Endothelial cell of umbilical vein (primary cell): ENCODE measurements at regions not wholly inside any gene's neighbourhood (a gene's known extent, or its start where the extent isn't known, plus 50 kb on each side); places are given as distances from the start of the nearest gene placed in this dataset.

Experiments
- BruUV-seq: library from RNA; stranded (reverse); fragments of 400-500 nt; replicated peaks from 2 replicates; lab custom pipeline; 2021; lab: Mats Ljungman, UMichigan
- CTCF ChIA-PET: fragments of 300-600, 350-600 bp; sonication (Branson Sonifier 250); formaldehyde crosslinking; loops from one replicate; lab custom pipeline; 2021; ENCODE audit warnings: antibody characterized with exemption, inconsistent platforms; lab: Charles Lee
- POLR2A ChIA-PET: fragments of 300-600, 350-600 bp; sonication (Branson Sonifier 250); formaldehyde crosslinking; loops from one replicate; lab custom pipeline; 2021; ENCODE audit warnings: antibody characterized with exemption, inconsistent platforms; lab: Charles Lee
- DNase-seq: peaks from one replicate; pipeline ENCODE4 v3.0.0-alpha.2; 2011; ENCODE audit warnings: low read depth, low spot score
- FAIRE-seq: peaks from 2 replicates; lab custom pipeline; 2011; peaks lifted over from hg19 to GRCh38; lab: Jason Lieb, UNC
- H2AFZ ChIP-seq: 2 replicates; pipeline ENCODE4 v1.6.0; 2012; ENCODE audit warnings: low read depth, low read length, control low read depth, inconsistent platforms
- H3K27ac ChIP-seq: 2 replicates; pipeline ENCODE4 v1.5.1; 2011; ENCODE audit warnings: low read depth, mild to moderate bottlenecking, control low read depth, low read length, moderate library complexity; ENCODE audit not compliant: insufficient read depth
- H3K27me3 ChIP-seq, 2 experiments: 2 replicates each; pipeline versions ENCODE4 v1.6.0 to v1.6.1; 2011; ENCODE audit warnings: low read length in 2 of 2, mixed read lengths in 1 of 2; ENCODE audit not compliant: control insufficient read depth in 2 of 2, insufficient read depth in 2 of 2
- H3K36me3 ChIP-seq, 2 experiments: 2 replicates in 1 of 2; 3 replicates in 1 of 2; pipeline ENCODE4 v1.5.1; 2011; ENCODE audit warnings: low read length in 2 of 2, mild to moderate bottlenecking in 1 of 2, moderate library complexity in 1 of 2; ENCODE audit not compliant: control insufficient read depth in 2 of 2, insufficient read depth in 2 of 2; ENCODE audit errors: extremely low read depth in 1 of 2
- H3K4me1 ChIP-seq: 3 replicates; pipeline ENCODE4 v1.5.1; 2011; ENCODE audit warnings: mild to moderate bottlenecking, low read length; ENCODE audit not compliant: control insufficient read depth, insufficient read depth; ENCODE audit errors: extremely low read depth
- H3K4me2 ChIP-seq: 2 replicates; pipeline ENCODE4 v1.6.1; 2011; ENCODE audit warnings: low read length, control low read depth, mixed read lengths; ENCODE audit not compliant: insufficient read depth
- H3K4me3 ChIP-seq, 3 experiments: fragments of 200-600 bp in 1 of 3; sonication (generic), shearing (Covaris generic) in 1 of 3; replicated peaks in 1 of 3; 2 replicates each; pipeline ENCODE4 v1.5.1; 2011 to 2016; ENCODE audit warnings: control low read depth in 3 of 3, low read length in 3 of 3, mild to moderate bottlenecking in 2 of 3, inconsistent platforms in 1 of 3, low read depth in 1 of 3, moderate library complexity in 1 of 3; ENCODE audit not compliant: insufficient read depth in 1 of 3
- H3K79me2 ChIP-seq: 2 replicates; pipeline ENCODE4 v1.6.0; 2012; ENCODE audit warnings: low read length, inconsistent platforms; ENCODE audit not compliant: control insufficient read depth, insufficient read depth
- H3K9ac ChIP-seq: replicated peaks from 2 replicates; pipeline ENCODE3; 2011; ENCODE audit warnings: low read length, control low read depth; ENCODE audit not compliant: insufficient read depth; ENCODE audit errors: extremely low read depth
- H3K9me1 ChIP-seq: replicated peaks from 3 replicates; pipeline ENCODE4 v1.6.0; 2011; ENCODE audit warnings: mild to moderate bottlenecking, low read length; ENCODE audit not compliant: control insufficient read depth, insufficient read depth; ENCODE audit errors: extremely low read depth
- H3K9me3 ChIP-seq: replicated peaks from 2 replicates; pipeline ENCODE4 v1.5.1; 2012; ENCODE audit warnings: low read length, inconsistent platforms; ENCODE audit not compliant: control insufficient read depth, insufficient read depth
- H4K20me1 ChIP-seq: replicated peaks from 2 replicates; pipeline ENCODE3; 2011; ENCODE audit warnings: mild to moderate bottlenecking, low read length; ENCODE audit not compliant: control insufficient read depth, insufficient read depth; ENCODE audit errors: extremely low read depth
- EZH2 ChIP-seq: IDR thresholded peaks from 2 replicates; pipeline ENCODE4 v1.6.1; 2012; ENCODE audit warnings: borderline replicate concordance, low read depth, mild to moderate bottlenecking, moderate library complexity, low read length, inconsistent platforms; ENCODE audit not compliant: severe bottlenecking
- FOS ChIP-seq: IDR thresholded peaks from 2 replicates; pipeline ENCODE4 v1.6.1; 2011; ENCODE audit warnings: mild to moderate bottlenecking, low read length, moderate library complexity, borderline replicate concordance; ENCODE audit not compliant: insufficient read depth
- GATA2 ChIP-seq: IDR thresholded peaks from 2 replicates; pipeline ENCODE4 v1.7.0; 2011; ENCODE audit warnings: low read depth, mild to moderate bottlenecking, moderate library complexity, mixed read lengths, low read length; ENCODE audit not compliant: insufficient read length, insufficient read depth
- JUN ChIP-seq: IDR thresholded peaks from 2 replicates; pipeline ENCODE4 v1.6.1; 2011; ENCODE audit warnings: borderline replicate concordance, low read depth; ENCODE audit not compliant: insufficient read length, insufficient read depth
- MYC ChIP-seq: IDR thresholded peaks from one replicate; pipeline ENCODE4 v1.6.1; 2011; ENCODE audit warnings: mild to moderate bottlenecking, low read depth, low read length
- POLR2A ChIP-seq: IDR thresholded peaks from 2 replicates; pipeline ENCODE4 v1.6.1; 2012; ENCODE audit warnings: low read depth, mild to moderate bottlenecking, control low read depth, low read length
- POLR2AphosphoS5 ChIP-seq: IDR thresholded peaks from 2 replicates; pipeline ENCODE4 v1.6.1; 2012; ENCODE audit warnings: low read depth, mild to moderate bottlenecking, control low read depth, low read length, moderate library complexity; ENCODE audit not compliant: insufficient read depth
- dilution Hi-C: fragments of 300-500 bp; cut with MboI; formaldehyde crosslinking; loops from one replicate; pipeline ENCODE4 v1.15.0; 2019; ENCODE audit warnings: low sequenced_read_pairs; ENCODE audit not compliant: extremely low pct_ligation_motif_present
- intact Hi-C: fragments of 100-400 bp; cut with micrococcal nuclease; formaldehyde crosslinking; loops from one replicate; pipeline ENCODE4 v1.10.0; 2022
- TF ChIP-seq, protein P1 (sequence below): IDR thresholded peaks from 2 replicates; pipeline ENCODE4 v1.6.1; 2011; ENCODE audit not compliant: insufficient read depth, insufficient read length
- TF ChIP-seq, protein P2 (sequence below), 2 donors: IDR thresholded peaks; 1 replicate in 1 of 2; 2 replicates in 1 of 2; pipeline ENCODE4 v1.5.1; 2011; ENCODE audit warnings: low read length in 2 of 2, mild to moderate bottlenecking in 2 of 2, moderate library complexity in 2 of 2, control low read depth in 1 of 2, inconsistent platforms in 1 of 2, low read depth in 1 of 2; ENCODE audit not compliant: insufficient read depth in 1 of 2; ENCODE audit errors: extremely low read depth in 1 of 2

GRCh38 chr2:226142463-226142862 is 657.2 kb downstream of the IRS1 start:
- Histone ChIP-seq H2AFZ (no peak overlapping the region), H3K9me1 (no peaks in the 10 kb centered on the region), H3K79me2 (no peaks in the 10 kb centered on the region), H3K9me3 (no peaks in the 10 kb centered on the region), H3K27me3 (no peaks in the 10 kb centered on the region), H3K4me1 (no peaks in the 10 kb centered on the region), H4K20me1 (no peaks in the 10 kb centered on the region), H3K4me2 (no peak overlapping the region), H3K36me3 (no peaks in the 10 kb centered on the region), H3K27ac (no peak overlapping the region), H3K9ac (no peak overlapping the region), H3K4me3 (no peak overlapping the region)
- no peak for FAIRE-seq
- BruUV-seq: no TSS peak
- ChIA-PET CTCF (no interaction called here), POLR2A (no interaction called here)
- no peak for DNase-seq
- intact Hi-C loops (no loop called here), dilution Hi-C loops (no loop called here)
- TF ChIP-seq JUN (no peak), GATA2 (no peak), FOS (no peak), EZH2 (no peak), MYC (no peak), POLR2AphosphoS5 (no peak), POLR2A (no peak)
- TF ChIP-seq, protein P1, sequence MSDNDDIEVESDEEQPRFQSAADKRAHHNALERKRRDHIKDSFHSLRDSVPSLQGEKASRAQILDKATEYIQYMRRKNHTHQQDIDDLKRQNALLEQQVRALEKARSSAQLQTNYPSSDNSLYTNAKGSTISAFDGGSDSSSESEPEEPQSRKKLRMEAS: no peak
- TF ChIP-seq, protein P2, sequence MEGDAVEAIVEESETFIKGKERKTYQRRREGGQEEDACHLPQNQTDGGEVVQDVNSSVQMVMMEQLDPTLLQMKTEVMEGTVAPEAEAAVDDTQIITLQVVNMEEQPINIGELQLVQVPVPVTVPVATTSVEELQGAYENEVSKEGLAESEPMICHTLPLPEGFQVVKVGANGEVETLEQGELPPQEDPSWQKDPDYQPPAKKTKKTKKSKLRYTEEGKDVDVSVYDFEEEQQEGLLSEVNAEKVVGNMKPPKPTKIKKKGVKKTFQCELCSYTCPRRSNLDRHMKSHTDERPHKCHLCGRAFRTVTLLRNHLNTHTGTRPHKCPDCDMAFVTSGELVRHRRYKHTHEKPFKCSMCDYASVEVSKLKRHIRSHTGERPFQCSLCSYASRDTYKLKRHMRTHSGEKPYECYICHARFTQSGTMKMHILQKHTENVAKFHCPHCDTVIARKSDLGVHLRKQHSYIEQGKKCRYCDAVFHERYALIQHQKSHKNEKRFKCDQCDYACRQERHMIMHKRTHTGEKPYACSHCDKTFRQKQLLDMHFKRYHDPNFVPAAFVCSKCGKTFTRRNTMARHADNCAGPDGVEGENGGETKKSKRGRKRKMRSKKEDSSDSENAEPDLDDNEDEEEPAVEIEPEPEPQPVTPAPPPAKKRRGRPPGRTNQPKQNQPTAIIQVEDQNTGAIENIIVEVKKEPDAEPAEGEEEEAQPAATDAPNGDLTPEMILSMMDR (IDR thresholded peaks at IDR 0.05; ENCODE audit: extremely low read depth in 1 of 2, insufficient read depth in 1 of 2, low read depth in 1 of 2, low read length in 2 of 2): no peak
